Loucy (cell line): ENCODE measurements at regions not wholly inside any gene's neighbourhood (a gene's known extent, or its start where the extent isn't known, plus 50 kb on each side); places are given as distances from the start of the nearest gene placed in this dataset.

Experiments
- H2AFZ ChIP-seq: fragments of 200-600 bp; sonication (generic); 2 replicates; pipeline ENCODE4 v1.6.0; 2016; ENCODE audit warnings: antibody characterized with exemption, mild to moderate bottlenecking, low read length, moderate library complexity
- H3F3A ChIP-seq: fragments of 200-600 bp; 2 replicates; pipeline ENCODE4 v1.6.0; 2016; ENCODE audit warnings: antibody characterized with exemption, low read depth, mild to moderate bottlenecking
- H3K27me3 ChIP-seq: fragments of 200-600 bp; sonication (generic); 2 replicates; pipeline ENCODE4 v1.6.1; 2014; ENCODE audit warnings: low read length, mild to moderate bottlenecking; ENCODE audit not compliant: insufficient read depth, poor library complexity, severe bottlenecking
- H3K36me3 ChIP-seq: fragments of 200-600 bp; sonication (generic); 2 replicates; pipeline ENCODE4 v1.6.1; 2016; ENCODE audit warnings: low read length; ENCODE audit not compliant: insufficient read depth
- H3K4me1 ChIP-seq: fragments of 200-600 bp; sonication (generic); 2 replicates; pipeline ENCODE4 v1.5.1; 2014; ENCODE audit warnings: low read length, mild to moderate bottlenecking; ENCODE audit not compliant: insufficient read depth, poor library complexity, severe bottlenecking
- H3K4me2 ChIP-seq: fragments of 200-600 bp; sonication (generic); 2 replicates; pipeline ENCODE4 v1.6.0; 2014; ENCODE audit warnings: antibody characterized with exemption, low read length, low read depth, mild to moderate bottlenecking; ENCODE audit not compliant: poor library complexity, severe bottlenecking
- H3K4me3 ChIP-seq: fragments of 200-600 bp; sonication (generic); 2 replicates; pipeline ENCODE4 v1.5.1; 2014; ENCODE audit warnings: low read length, mild to moderate bottlenecking, mixed read lengths; ENCODE audit not compliant: poor library complexity, severe bottlenecking
- H3K79me2 ChIP-seq: fragments of 200-600 bp; sonication (generic); 2 replicates; pipeline ENCODE4 v1.6.1; 2014; ENCODE audit warnings: low read length; ENCODE audit not compliant: insufficient read depth
- H3K9ac ChIP-seq: fragments of 200-600 bp; sonication (generic); 2 replicates; pipeline ENCODE4 v1.6.0; 2014; ENCODE audit warnings: mild to moderate bottlenecking, low read depth, low read length, moderate library complexity; ENCODE audit not compliant: poor library complexity, severe bottlenecking
- H3K9me2 ChIP-seq: fragments of 200-600 bp; sonication (generic); replicated peaks from 2 replicates; pipeline ENCODE4 v1.6.1; 2016; ENCODE audit warnings: low read depth, low read length, mixed read lengths
- H3K9me3 ChIP-seq: fragments of 200-600 bp; sonication (generic); 2 replicates; pipeline ENCODE4 v1.6.1; 2014; ENCODE audit warnings: mild to moderate bottlenecking, antibody characterized with exemption, low read length, low read depth; ENCODE audit not compliant: insufficient read depth
- H4K20me1 ChIP-seq: fragments of 200-600 bp; sonication (generic); 2 replicates; pipeline ENCODE4 v1.6.0; 2014; ENCODE audit warnings: antibody characterized with exemption, low read length, mild to moderate bottlenecking; ENCODE audit not compliant: insufficient read depth, poor library complexity, severe bottlenecking
- CTCF ChIP-seq: fragments of 200-600 bp; sonication (generic); conservative IDR thresholded peaks from 2 replicates; pipeline ENCODE4 v1.5.1; 2014; ENCODE audit warnings: mild to moderate bottlenecking, antibody characterized with exemption, low read length
- EZH2phosphoT487 ChIP-seq: fragments of 200-600 bp; IDR thresholded peaks from 2 replicates; pipeline ENCODE4 v1.6.1; 2018; ENCODE audit warnings: antibody characterized with exemption, mild to moderate bottlenecking, moderate library complexity, borderline replicate concordance

- no peaks in the 10 kb centered on the region for H3K9me3 ChIP-seq
- H3K27me3 ChIP-seq: no peaks in the 10 kb centered on the region
- H4K20me1 ChIP-seq: no peaks in the 10 kb centered on the region
- no peak overlapping the region for H3K4me2 ChIP-seq
- TF ChIP-seq CTCF: no peak
- TF ChIP-seq EZH2phosphoT487: no peak
- H2AFZ ChIP-seq: no peak overlapping the region
- H3K9ac ChIP-seq: no peak overlapping the region
- H3F3A ChIP-seq: no peaks in the 10 kb centered on the region
- no peaks in the 10 kb centered on the region for H3K36me3 ChIP-seq
- H3K4me1 ChIP-seq: no peaks in the 10 kb centered on the region
- H3K79me2 ChIP-seq: no peaks in the 10 kb centered on the region
- no peak overlapping the region for H3K4me3 ChIP-seq
- no peaks in the 10 kb centered on the region for H3K9me2 ChIP-seq
Observed at GRCh38 chr2:211225784-211226183, 669.4 kb downstream of the CPS1 start.

- Histone ChIP-seq H3K79me2 (no peaks in the 10 kb centered on the region), H3F3A (no peaks in the 10 kb centered on the region), H2AFZ (no peak overlapping the region), H3K4me3 (no peak overlapping the region), H3K4me1 (no peaks in the 10 kb centered on the region), H3K9me2 (no peaks in the 10 kb centered on the region), H3K9me3 (no peaks in the 10 kb centered on the region), H3K4me2 (no peak overlapping the region), H3K27me3 (no peaks in the 10 kb centered on the region), H3K9ac (no peak overlapping the region), H3K36me3 (no peaks in the 10 kb centered on the region), H4K20me1 (no peaks in the 10 kb centered on the region)
- TF ChIP-seq CTCF (no peak), EZH2phosphoT487 (no peak)
Observed at GRCh38 chr2:211228559-211228958, 672.2 kb downstream of the CPS1 start.

GRCh38 chr2:211237586-211238275, 681.3 kb downstream of the CPS1 start:
- H3K4me2 ChIP-seq: no peak overlapping the region

More at GRCh38 chr2:211237586-211238275, 681.3 kb downstream of the CPS1 start:
- no peak for TF ChIP-seq EZH2phosphoT487
- no peak for TF ChIP-seq CTCF
- Histone ChIP-seq H2AFZ (no peak overlapping the region), H3F3A (no peaks in the 10 kb centered on the region), H3K4me3 (no peak overlapping the region), H4K20me1 (no peaks in the 10 kb centered on the region), H3K9me2 (no peaks in the 10 kb centered on the region), H3K9ac (no peak overlapping the region), H3K36me3 (no peaks in the 10 kb centered on the region), H3K4me1 (no peaks in the 10 kb centered on the region), H3K79me2 (no peaks in the 10 kb centered on the region), H3K9me3 (no peaks in the 10 kb centered on the region), H3K27me3 (no peaks in the 10 kb centered on the region)
